ENCODE measurements at regions not wholly inside any gene's neighbourhood (a gene's known extent, or its start where the extent isn't known, plus 50 kb on each side); places are given as distances from the start of the nearest gene placed in this dataset.

DNA sequence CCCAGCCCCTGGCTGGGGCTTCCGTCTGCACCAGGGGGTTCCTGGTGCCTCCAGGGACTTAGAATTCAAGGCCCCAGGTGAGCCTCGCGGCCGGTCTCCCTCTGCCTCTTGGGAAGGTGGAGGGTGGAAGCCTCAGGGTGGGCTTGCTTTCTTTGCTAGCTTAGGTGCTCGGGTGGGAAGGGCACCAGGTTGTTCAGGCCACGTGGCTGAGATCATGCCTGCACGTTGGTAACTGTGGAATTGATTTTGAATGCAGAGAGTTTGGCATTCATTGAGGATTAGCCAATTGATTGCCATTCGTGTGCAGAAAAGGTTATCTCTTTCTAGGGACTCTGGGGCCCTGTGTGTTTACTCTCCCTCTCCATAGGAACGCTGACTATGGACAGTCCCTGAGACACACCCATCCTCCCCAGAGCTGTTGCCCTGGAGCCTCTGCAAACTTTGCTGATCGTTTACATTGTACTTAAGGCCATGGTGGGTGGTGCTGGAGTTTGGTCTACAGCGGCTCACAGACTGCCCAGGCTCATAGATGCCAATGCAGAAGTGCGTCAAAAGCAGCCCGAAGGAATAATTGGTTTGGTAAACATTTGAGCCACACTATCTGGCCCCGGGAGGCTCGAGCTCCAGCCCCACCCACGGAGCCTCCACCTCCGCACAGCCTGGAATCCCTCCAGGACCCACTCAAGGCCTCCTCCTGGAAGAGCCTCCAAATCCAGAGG is 1457.7 kb downstream of the BRD1 start:
- no peaks in the 10 kb centered on the region for H3K9me2 ChIP-seq (replicated peaks; ENCODE audit: insufficient read depth, low read length)
- no peak overlapping the region for H3K4me3 ChIP-seq (ENCODE audit: low read length)
- H3K36me3 ChIP-seq (replicated peaks; ENCODE audit: insufficient read depth, low read length), result no peaks in the 10 kb centered on the region
- H2AFZ ChIP-seq (ENCODE audit: low read length), result no peak overlapping the region
- no peak overlapping the region for H3K4me2 ChIP-seq (ENCODE audit: low read depth, low read length)
- TF ChIP-seq CTCF (IDR thresholded peaks at IDR 0.05; ENCODE audit: low read length) (no peak), EZH2 (optimal IDR thresholded peaks at IDR 0.05; ENCODE audit: low read depth, low read length) (no peak), EZH2phosphoT487 (IDR thresholded peaks at IDR 0.05; ENCODE audit: low read length) (no peak)
- H4K20me1 ChIP-seq (ENCODE audit: insufficient read depth, low read length), result no peaks in the 10 kb centered on the region
- no peak overlapping the region for H3K27ac ChIP-seq (ENCODE audit: low read length)
- no peaks in the 10 kb centered on the region for H3K79me2 ChIP-seq (ENCODE audit: low read length)
- no peaks in the 10 kb centered on the region for H3K4me1 ChIP-seq (ENCODE audit: low read length)
- no peak for DNase-seq
- H3K9me3 ChIP-seq (replicated peaks; ENCODE audit: insufficient read depth, low read length), result no peaks in the 10 kb centered on the region
- H3K9ac ChIP-seq (ENCODE audit: low read length), result no peak overlapping the region
- no peaks in the 10 kb centered on the region for H3F3A ChIP-seq (ENCODE audit: insufficient read depth, low read length)
- H3K27me3 ChIP-seq (replicated peaks; ENCODE audit: insufficient read depth, low read length), result no peaks in the 10 kb centered on the region

DNA sequence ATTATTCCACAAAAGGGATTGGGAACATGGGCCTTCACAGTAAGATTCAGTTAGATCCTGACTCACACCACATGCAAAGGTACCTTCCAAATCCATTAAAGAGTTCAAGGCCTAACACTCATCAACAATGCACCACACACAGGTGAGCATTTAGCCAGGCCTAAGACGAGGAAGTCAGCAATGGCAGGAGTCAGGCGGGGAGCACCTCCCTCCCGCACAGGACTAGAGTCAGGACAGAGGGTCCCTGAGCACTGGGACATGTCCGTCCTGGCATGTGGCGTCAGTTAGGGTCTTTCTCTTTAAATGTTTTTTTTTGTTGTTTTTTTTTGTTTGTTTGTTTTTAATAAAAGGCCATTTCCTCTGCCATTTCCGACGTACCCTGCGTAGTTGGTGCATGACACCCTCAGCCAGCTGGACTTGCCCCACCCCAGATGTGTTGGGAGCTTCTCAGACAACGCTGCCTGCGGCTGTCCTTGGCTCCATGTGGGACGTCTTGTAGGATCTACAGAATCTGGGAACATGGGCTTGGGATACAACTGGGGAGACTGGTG is 1458.6 kb downstream of the BRD1 start:
- no peaks in the 10 kb centered on the region for H3K36me3 ChIP-seq (replicated peaks; ENCODE audit: insufficient read depth, low read length)
- no peak overlapping the region for H2AFZ ChIP-seq (ENCODE audit: low read length)
- H3K79me2 ChIP-seq (ENCODE audit: low read length), result no peaks in the 10 kb centered on the region
- H3F3A ChIP-seq (ENCODE audit: insufficient read depth, low read length), result no peaks in the 10 kb centered on the region
- no peak for DNase-seq
- H3K27me3 ChIP-seq (replicated peaks; ENCODE audit: insufficient read depth, low read length), result no peaks in the 10 kb centered on the region
- no peak overlapping the region for H3K9ac ChIP-seq (ENCODE audit: low read length)
- no peak overlapping the region for H3K4me3 ChIP-seq (ENCODE audit: low read length)
- no peaks in the 10 kb centered on the region for H3K9me2 ChIP-seq (replicated peaks; ENCODE audit: insufficient read depth, low read length)
- no peaks in the 10 kb centered on the region for H4K20me1 ChIP-seq (ENCODE audit: insufficient read depth, low read length)
- no peaks in the 10 kb centered on the region for H3K9me3 ChIP-seq (replicated peaks; ENCODE audit: insufficient read depth, low read length)
- no peak overlapping the region for H3K4me2 ChIP-seq (ENCODE audit: low read depth, low read length)
- no peak for TF ChIP-seq EZH2phosphoT487 (IDR thresholded peaks at IDR 0.05; ENCODE audit: low read length)
- TF ChIP-seq EZH2 (optimal IDR thresholded peaks at IDR 0.05; ENCODE audit: low read depth, low read length), result no peak
- TF ChIP-seq CTCF (IDR thresholded peaks at IDR 0.05; ENCODE audit: low read length), result no peak
- H3K4me1 ChIP-seq (ENCODE audit: low read length), result no peaks in the 10 kb centered on the region
- H3K27ac ChIP-seq (ENCODE audit: low read length), result no peak overlapping the region

DNA sequence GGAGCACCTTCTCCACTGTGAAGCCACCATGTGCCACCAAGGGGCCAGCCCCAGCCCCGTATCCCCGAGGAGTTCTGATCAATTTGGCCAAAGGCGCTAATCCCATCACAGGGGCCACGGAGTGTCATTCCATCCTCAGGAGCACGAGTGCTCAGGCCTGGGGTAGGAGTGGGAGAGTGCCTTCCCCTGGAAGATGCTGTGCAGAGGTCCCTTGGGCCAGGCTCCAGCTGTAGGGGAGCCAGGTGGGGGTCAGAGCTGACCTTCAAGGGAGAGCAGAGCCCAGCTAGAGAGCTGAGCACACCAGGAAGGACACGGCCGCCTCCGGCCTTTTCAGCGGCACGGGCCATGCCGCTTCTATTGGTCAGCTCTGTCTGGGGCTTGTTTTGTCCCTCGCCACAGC is 1459.9 kb downstream of the BRD1 start:
- no peaks in the 10 kb centered on the region for H4K20me1 ChIP-seq (ENCODE audit: insufficient read depth, low read length)
- no peaks in the 10 kb centered on the region for H3K36me3 ChIP-seq (replicated peaks; ENCODE audit: insufficient read depth, low read length)
- H2AFZ ChIP-seq (ENCODE audit: low read length), result no peak overlapping the region
- DNase-seq, result no peak
- H3F3A ChIP-seq (ENCODE audit: insufficient read depth, low read length), result no peaks in the 10 kb centered on the region
- H3K9me3 ChIP-seq (replicated peaks; ENCODE audit: insufficient read depth, low read length), result no peaks in the 10 kb centered on the region
- H3K9me2 ChIP-seq (replicated peaks; ENCODE audit: insufficient read depth, low read length), result no peaks in the 10 kb centered on the region
- no peaks in the 10 kb centered on the region for H3K27me3 ChIP-seq (replicated peaks; ENCODE audit: insufficient read depth, low read length)
- no peak overlapping the region for H3K4me2 ChIP-seq (ENCODE audit: low read depth, low read length)
- H3K4me1 ChIP-seq (ENCODE audit: low read length), result no peaks in the 10 kb centered on the region
- TF ChIP-seq EZH2 (optimal IDR thresholded peaks at IDR 0.05; ENCODE audit: low read depth, low read length), result no peak
- no peak for TF ChIP-seq EZH2phosphoT487 (IDR thresholded peaks at IDR 0.05; ENCODE audit: low read length)
- TF ChIP-seq CTCF (IDR thresholded peaks at IDR 0.05; ENCODE audit: low read length), result no peak
- H3K27ac ChIP-seq (ENCODE audit: low read length), result no peak overlapping the region
- H3K9ac ChIP-seq (ENCODE audit: low read length), result no peak overlapping the region
- no peaks in the 10 kb centered on the region for H3K79me2 ChIP-seq (ENCODE audit: low read length)
- no peak overlapping the region for H3K4me3 ChIP-seq (ENCODE audit: low read length)

All from MM.1S (cell line).